ENCODE measurements at regions not wholly inside any gene's neighbourhood (a gene's known extent, or its start where the extent isn't known, plus 50 kb on each side); places are given as distances from the start of the nearest gene placed in this dataset.

DNA sequence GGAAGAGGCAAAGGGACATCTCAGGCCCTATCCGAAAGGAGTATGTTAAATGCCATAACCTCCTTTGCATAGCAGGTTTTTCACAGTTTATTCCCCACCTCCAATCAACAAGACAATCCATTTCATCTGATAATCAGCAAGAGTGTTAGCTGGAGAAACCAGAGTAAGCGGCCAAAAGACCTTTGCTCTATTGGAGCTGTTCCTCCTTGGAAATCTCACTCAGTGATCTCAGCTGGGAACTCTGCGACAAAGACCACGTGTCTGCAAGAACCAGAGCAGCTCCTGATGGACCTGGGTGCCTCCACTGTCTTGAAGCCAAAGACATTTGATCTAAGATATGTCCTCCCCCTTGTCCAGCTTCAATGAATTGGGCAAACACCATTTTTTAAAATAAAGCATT lies 241.0 kb downstream of the SEC61B start:
- TF ChIP-seq CTCF (IDR thresholded peaks at IDR 0.05) (no peak), POLR2A (IDR thresholded peaks at IDR 0.05) (no peak)
